Fibroblast of pulmonary artery (primary cell): ENCODE measurements at regions not wholly inside any gene's neighbourhood (a gene's known extent, or its start where the extent isn't known, plus 50 kb on each side); places are given as distances from the start of the nearest gene placed in this dataset.

Experiments
- DNase-seq: peaks from one replicate; pipeline ENCODE4 v3.0.0-alpha.2; 2010; ENCODE audit warnings: low read depth
- H3K4me3 ChIP-seq: replicated peaks from 2 replicates; pipeline ENCODE4 v1.5.1; 2011; ENCODE audit warnings: low read depth, mild to moderate bottlenecking, control low read depth, low read length, moderate library complexity
- CTCF ChIP-seq: IDR thresholded peaks from 2 replicates; pipeline ENCODE4 v1.5.1; 2011; ENCODE audit warnings: mild to moderate bottlenecking, control low read depth, low read length, inconsistent platforms; ENCODE audit errors: missing control alignments

GRCh38 chr10:33783557-33783956 is 449.1 kb upstream of the NRP1 start:
- no peak overlapping the region for H3K4me3 ChIP-seq
- no peak for DNase-seq
- no peak for TF ChIP-seq CTCF

- TF ChIP-seq CTCF: no peak
- H3K4me3 ChIP-seq: no peak overlapping the region
- DNase-seq: no peak
Measured at GRCh38 chr10:33783078-33783477, 448.6 kb upstream of the NRP1 start.

DNA sequence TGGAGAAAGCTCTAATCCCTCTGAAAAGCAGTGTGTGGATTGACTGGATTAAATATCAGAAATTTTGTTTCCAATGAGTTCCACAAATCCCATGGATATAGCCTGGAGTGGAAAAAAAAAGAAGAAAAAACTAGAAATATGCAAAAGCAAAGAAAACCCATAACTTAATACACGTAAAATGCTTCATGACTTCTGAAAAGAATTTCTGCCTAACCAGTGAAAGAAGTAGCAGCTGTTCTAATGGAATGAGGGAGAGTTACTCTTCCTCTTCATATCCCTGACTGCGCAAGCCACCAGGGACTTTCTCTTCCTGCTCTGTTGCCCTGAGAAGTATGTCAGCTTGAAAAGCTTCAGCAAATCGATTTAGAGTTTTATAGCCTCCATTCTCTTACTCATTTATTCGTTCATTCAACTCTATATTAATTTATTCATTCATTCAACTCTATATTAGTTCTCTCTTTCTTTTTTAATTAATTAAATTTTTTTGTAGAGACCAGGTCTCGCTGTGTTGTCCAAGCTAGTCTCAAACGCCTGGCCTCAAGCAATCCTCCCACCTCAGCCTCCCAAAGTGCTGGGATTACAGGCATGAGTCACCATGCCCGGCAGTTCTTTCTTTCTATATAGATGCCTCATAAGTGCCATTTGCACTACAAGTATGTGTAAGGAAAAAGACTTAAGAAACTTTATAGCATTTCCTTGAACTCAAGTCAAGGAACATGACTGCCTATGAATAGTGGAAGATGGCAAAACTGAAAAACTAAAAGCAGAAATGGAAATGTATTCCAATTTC is 447.3 kb upstream of the NRP1 start:
- TF ChIP-seq CTCF: no peak
- H3K4me3 ChIP-seq: no peak overlapping the region
- no peak for DNase-seq

GRCh38 chr10:33780961-33781360 is 446.5 kb upstream of the NRP1 start:
- H3K4me3 ChIP-seq: no peak overlapping the region
- no peak for DNase-seq
- TF ChIP-seq CTCF: no peak

DNA sequence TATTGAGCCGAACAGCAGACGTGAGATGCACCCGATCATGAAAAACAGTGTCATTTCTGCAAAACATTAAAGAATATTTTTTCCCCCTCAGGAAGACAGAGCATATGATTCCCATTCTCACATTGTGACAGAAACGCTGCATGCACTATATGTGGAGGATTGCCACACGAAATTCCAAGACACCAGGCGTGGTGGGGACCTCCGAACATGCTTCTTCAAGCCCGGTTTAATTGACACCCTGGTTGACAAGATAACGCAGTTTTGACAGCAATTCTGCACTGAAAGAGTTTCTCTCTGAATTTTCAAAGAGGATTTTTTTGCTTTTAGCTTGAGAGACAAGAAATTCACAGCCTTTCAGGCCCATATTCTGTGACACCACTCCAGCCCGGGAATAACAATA is 442.8 kb upstream of the NRP1 start:
- no peak overlapping the region for H3K4me3 ChIP-seq
- TF ChIP-seq CTCF: no peak
- no peak for DNase-seq

- H3K4me3 ChIP-seq: no peak overlapping the region
- no peak for DNase-seq
- TF ChIP-seq CTCF: no peak
Measured at GRCh38 chr10:33776419-33777070, 442.1 kb upstream of the NRP1 start.
